NOMO-1 treated with dmso at 0.1 percent for 144 hours (cell line): ENCODE measurements at regions not wholly inside any gene's neighbourhood (a gene's known extent, or its start where the extent isn't known, plus 50 kb on each side); places are given as distances from the start of the nearest gene placed in this dataset.

Experiments
- DNase-seq: peaks from one replicate; lab custom pipeline; 2025; ENCODE audit not compliant: unreplicated experiment; lab: John Stamatoyannopoulos, UW

DNA sequence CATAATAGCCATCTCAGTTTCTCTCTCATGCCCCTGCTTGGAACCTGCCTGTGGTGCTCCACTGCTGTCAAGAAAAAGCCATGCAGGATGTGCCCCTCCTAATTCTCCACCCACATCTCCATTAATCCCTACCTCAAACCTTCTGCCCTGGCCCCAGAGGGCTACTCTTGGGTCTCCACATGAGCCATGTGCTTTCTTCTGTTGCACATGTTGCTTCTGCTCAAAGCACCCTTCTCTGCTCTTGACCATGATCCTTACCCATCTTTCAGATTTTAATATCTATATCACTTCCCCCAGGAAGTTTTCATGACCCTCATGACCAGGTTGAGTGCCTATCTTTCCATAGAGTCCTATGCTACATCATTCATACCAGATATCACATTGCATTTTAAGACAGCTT, 514.2 kb downstream of the RPS24 start:
- no peak for DNase-seq

DNA sequence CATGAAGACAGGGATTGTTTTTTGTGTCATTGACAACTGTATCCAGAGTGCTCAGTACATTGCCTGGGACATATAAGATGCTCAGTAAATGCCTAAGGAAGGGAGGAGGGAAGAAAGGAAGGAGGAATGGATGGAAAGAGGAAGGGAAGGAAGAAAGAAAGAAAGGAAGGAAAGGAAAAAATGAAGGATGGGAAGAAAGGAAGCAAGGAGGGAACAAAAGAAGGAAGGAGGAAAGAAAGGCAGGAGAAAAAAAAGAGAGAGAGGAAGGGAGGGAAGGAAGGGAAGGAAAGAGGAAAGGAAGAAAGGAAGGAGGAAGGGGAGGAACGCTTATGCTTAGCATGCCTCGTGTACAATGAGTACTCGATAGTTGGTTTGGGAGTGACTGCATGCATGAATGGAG, 514.7 kb downstream of the RPS24 start:
- no peak for DNase-seq

- no peak for DNase-seq
Measured at GRCh38 chr10:78549140-78549935, 515.7 kb downstream of the RPS24 start.

- no peak for DNase-seq
Measured at GRCh38 chr10:78550090-78550489, 516.4 kb downstream of the RPS24 start.

DNA sequence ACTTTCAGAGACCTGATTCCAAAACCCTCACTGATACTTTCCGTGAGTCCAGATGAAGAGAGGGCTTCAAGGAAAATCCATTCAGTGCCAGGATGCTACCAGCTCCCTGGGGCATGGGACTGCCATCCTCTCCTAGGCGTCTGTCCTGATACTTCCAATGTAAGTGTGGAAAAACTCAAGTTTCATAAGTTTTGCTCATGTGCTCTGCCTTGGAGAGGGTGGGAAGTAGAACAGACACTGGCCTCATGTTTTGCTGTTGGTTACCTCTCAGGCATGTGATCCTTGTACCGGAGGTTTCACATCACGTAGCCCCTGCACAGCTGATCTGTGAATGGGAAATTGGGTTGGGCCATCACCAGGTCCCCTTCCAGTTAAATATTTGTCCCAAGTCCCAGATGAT, 517.1 kb downstream of the RPS24 start:
- DNase-seq: no peak

DNA sequence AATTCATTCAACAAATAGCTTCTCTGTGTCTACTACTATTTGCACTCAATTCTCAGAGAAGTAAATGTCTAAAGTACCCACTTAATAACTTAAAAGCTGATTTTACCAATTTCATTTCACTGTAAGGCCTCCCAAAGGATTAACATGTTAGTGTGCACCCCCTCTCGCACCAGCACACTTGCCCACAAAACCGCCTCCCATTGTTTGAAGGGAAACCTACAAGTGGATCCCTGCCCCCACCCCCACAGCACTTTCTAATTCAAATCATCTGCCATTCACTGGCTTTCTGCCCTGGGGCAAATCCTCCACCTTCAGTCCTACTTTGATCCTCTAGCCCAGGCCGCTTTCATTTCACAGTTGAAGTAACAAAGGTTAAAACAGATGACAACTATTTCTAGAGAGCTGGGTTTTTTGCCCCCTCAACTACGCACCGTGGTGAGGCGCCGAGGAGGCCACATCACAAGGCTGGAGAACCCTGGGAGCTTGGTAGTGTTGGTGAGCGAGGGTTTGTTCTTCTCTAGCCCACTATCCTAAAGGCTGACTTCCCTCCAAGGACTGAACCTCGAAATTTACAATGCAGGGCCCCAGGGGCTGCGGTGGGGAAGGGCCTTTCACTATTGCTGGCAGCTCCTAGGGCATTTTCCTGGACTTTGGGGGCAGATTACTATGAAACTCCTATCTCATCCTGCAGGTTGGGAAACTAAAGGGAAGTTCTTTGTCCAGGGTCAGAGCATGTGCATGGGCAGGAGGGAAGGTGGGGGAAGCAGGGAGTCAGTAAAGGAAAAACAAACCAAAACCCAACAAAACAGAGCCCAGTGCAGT, 517.4 kb upstream of the ZMIZ1 start:
- DNase-seq: no peak

DNA sequence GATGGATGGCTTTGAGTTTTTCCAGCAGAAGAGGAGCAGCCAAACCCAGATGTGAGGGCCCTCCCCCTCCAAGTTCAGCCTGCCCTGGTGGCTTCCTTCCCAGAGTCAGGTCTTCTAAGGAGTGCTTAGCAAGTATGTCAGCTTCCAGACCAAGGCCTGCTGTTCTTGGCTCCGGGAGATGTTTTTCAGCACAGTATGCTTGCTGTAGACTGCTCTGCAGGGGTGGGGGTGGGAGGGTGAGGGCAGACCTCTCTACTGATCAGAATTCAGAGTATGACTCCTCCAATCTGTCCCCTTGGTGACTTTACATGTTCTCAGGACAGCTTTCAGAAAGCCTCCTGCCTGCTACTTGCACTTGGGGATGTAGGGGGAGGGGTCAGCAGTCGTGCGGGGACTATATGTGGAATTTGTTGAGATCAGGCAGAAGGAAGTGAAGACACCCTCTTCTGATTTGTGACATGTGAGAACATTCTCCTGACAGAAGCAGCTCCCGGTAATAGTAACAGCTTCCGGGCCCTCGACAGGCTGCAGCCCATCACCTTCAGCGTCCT, 516.4 kb upstream of the ZMIZ1 start:
- DNase-seq: no peak

- no peak for DNase-seq
Measured at GRCh38 chr10:78553792-78554191, 515.0 kb upstream of the ZMIZ1 start.

DNA sequence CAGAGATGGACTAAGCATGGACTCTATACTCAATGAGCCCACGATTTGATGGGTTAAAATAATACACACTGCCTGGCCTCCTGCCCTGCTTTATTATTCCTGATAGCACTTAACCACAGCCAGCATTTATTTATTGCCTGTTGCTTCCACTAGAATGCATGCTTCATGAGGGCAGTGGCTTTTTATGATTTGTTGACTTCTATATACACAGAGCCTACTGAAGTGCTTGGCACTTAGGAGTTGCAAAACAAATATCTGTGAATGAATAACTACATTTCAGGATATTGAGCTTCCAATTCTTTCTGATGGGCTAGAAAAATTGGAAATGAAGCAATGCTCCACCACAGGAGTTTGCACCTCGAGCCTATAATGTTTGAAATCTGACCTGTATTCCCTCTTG, 513.6 kb upstream of the ZMIZ1 start:
- DNase-seq: no peak

- DNase-seq: peak; percentile 34
Measured at GRCh38 chr10:78556705-78557432, 511.9 kb upstream of the ZMIZ1 start.

DNA sequence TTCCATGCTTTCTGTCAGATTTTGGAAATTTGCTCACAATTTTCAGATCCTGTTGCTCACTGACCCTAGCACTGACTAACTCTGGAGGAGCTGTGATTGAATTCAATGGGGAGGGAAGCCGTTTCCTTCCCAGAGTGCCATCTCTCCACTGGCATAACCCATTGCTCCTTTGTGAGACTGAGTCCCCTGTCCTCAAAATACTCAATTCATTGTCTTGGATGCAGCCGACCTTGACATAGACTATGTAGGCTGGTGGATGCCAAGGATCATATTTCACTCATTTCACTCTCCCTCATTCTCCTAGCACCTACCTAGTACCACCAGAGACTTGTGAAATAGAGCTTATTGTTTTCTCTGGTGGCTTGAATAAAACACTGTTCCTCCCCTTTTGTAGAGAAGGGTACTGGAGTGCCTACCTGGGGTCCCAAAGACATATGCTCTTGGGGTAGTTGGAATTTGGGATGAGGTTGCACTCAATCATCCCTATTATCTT, 511.3 kb upstream of the ZMIZ1 start:
- DNase-seq: no peak

GRCh38 chr10:78559661-78560340, 509.0 kb upstream of the ZMIZ1 start:
- no peak for DNase-seq

GRCh38 chr10:78560341-78560688, 508.5 kb upstream of the ZMIZ1 start:
- no peak for DNase-seq

DNA sequence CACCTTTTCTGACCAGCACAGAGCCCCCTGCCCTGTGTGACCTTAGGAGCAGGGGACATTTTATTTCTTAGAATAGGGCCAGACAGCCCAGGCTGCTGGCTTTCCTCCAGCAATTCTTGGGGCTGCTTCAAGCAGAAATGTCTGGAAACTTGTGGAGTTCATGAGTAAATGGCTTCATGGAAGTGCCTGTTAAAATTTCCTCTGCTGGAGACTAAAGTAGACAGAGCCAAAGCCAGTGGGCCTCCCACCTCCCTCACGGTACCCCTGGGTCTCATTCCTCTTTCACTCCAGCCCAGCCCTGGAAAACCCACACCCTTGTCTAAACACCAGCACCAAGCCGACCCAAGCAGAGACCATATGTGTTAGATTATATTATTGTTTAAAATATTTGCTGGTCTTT, 505.5 kb upstream of the ZMIZ1 start:
- DNase-seq: no peak

DNA sequence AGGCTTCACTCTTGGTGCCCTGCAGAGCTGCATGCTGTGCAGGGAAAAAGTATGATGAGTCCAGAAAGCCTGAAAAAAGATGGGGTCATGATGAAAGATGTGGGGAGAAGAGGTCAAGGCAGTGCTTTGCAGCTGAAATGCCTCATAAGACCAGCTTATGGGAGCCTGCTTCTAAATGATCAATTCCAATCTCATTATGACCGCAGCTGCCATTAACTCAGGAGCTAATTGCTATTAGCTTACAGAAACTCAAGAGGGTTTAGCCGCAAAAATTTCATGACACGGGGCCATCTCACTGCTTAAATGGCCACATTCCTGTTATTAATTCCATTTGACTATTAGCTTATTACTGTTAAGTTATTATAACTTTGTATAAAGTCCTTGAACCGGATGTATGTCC, 502.9 kb upstream of the ZMIZ1 start:
- no peak for DNase-seq

- no peak for DNase-seq
Measured at GRCh38 chr10:78566284-78567111, 502.3 kb upstream of the ZMIZ1 start.

DNA sequence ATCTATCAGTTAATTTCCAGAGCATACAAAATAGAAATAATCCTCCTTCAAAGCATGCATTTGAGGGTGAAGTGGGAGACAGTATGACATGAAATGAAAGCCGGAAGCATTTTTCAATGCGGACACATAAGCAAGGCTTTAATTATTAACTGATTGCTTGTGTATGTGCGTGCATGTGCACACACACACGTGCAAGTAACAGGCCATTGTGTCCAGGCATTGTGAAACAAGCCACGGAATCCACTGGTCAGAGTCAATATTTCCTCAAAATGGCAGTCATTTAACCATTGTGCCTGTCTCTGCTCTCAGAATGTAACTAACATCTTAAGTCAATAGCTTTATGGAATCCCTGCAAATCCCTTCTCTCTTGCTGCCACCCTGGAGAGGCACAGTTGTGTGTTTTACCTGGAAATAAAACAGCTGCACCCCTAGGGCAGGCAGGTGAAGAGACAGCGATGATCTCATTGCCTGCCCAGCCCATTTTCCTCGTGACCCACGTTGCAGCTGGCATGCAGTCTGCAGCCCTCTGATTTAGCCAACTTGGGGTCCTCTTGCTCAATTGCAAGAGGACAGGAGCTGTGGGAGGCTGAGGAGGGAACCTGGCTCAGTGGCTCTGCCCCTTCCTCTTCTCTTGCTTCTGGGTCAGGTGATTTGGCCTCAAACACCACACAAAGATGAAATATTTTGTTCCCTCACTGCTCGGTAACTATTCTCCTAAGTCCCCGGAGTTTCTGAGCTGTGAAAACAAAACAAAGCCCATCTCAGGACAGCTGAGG, 500.9 kb upstream of the ZMIZ1 start:
- no peak for DNase-seq

- DNase-seq: peak; percentile 14
Measured at GRCh38 chr10:78568620-78569019, 500.1 kb upstream of the ZMIZ1 start.

GRCh38 chr10:78570633-78571235, 498.0 kb upstream of the ZMIZ1 start:
- DNase-seq: no peak
